Amniotic epithelial cell (primary cell): ENCODE measurements at regions not wholly inside any gene's neighbourhood (a gene's known extent, or its start where the extent isn't known, plus 50 kb on each side); places are given as distances from the start of the nearest gene placed in this dataset.
A peak's percentile ranks its signal among the peaks of the same experiment; 100 is the strongest.
"Not testable (repeated sequence)": the region's sequence is repeated elsewhere in the genome, so short reads cannot be mapped to it uniquely, and the experiment has no call there.

Source experiments
- DNase-seq: peaks from one replicate; pipeline ENCODE4 v3.0.0-alpha.2; 2010; ENCODE audit warnings: low read depth

GRCh38 chr12:84495711-84496110 is 416.9 kb downstream of the SLC6A15 start:
- no peak for DNase-seq

GRCh38 chr12:84492351-84492883 is 420.2 kb downstream of the SLC6A15 start:
- no peak for DNase-seq

GRCh38 chr12:84484798-84485197 is 427.8 kb downstream of the SLC6A15 start:
- DNase-seq, result no peak

GRCh38 chr12:84480803-84481202 is 431.8 kb downstream of the SLC6A15 start:
- no peak for DNase-seq

- DNase-seq, result no peak
These were observed 442.2 kb downstream of the SLC6A15 start for GRCh38 chr12:84470361-84470760.

GRCh38 chr12:84464616-84465015 is 448.0 kb downstream of the SLC6A15 start:
- DNase-seq, result no peak

- DNase-seq, result no peak
These were observed 448.7 kb downstream of the SLC6A15 start for GRCh38 chr12:84463741-84464495.

- DNase-seq, result no peak
These were observed 457.0 kb downstream of the SLC6A15 start for GRCh38 chr12:84455598-84455997.

- peak; percentile 68 for DNase-seq
These were observed 466.1 kb downstream of the SLC6A15 start for GRCh38 chr12:84446478-84446877.

GRCh38 chr12:84436134-84436533 is 476.5 kb downstream of the SLC6A15 start:
- no peak for DNase-seq

- no peak for DNase-seq
These were observed 476.9 kb downstream of the SLC6A15 start for GRCh38 chr12:84435682-84436081.

GRCh38 chr12:84422340-84422739 is 490.3 kb downstream of the SLC6A15 start:
- DNase-seq, result no peak

- DNase-seq, result no peak
These were observed 491.5 kb downstream of the SLC6A15 start for GRCh38 chr12:84421103-84421502.

GRCh38 chr12:84416626-84417025 is 496.0 kb downstream of the SLC6A15 start:
- DNase-seq, result no peak

GRCh38 chr12:84415946-84416345 is 496.7 kb downstream of the SLC6A15 start:
- DNase-seq, result no peak

GRCh38 chr12:84413656-84414055 is 498.9 kb downstream of the SLC6A15 start:
- no peak for DNase-seq

GRCh38 chr12:84412226-84412625 is 500.4 kb downstream of the SLC6A15 start:
- no peak for DNase-seq

- DNase-seq, result no peak
These were observed 501.6 kb downstream of the SLC6A15 start for GRCh38 chr12:84411031-84411430.

GRCh38 chr12:84408936-84409335 is 503.7 kb downstream of the SLC6A15 start:
- peak; percentile 7 for DNase-seq

GRCh38 chr12:84406720-84407119 is 505.9 kb downstream of the SLC6A15 start:
- DNase-seq, result not testable (repeated sequence)

- peak; percentile 0 for DNase-seq
These were observed 514.8 kb downstream of the SLC6A15 start for GRCh38 chr12:84397846-84398245.

GRCh38 chr12:84397263-84397662 is 515.3 kb downstream of the SLC6A15 start:
- no peak for DNase-seq

GRCh38 chr12:84391176-84391575 is 521.4 kb downstream of the SLC6A15 start:
- DNase-seq, result peak; percentile 7

GRCh38 chr12:84384384-84384783 is 528.2 kb downstream of the SLC6A15 start:
- no peak for DNase-seq
